ENCODE measurements at regions not wholly inside any gene's neighbourhood (a gene's known extent, or its start where the extent isn't known, plus 50 kb on each side); places are given as distances from the start of the nearest gene placed in this dataset.

- ChIA-PET POLR2A (no interaction called here), CTCF (no interaction called here)
- Mint-ChIP-seq H3K27me3 (peaks cover 8 to 47% of the 10 kb centered on the region in 2 donors), H3K27ac (no peak overlapping the region), H3K4me3 (no peak overlapping the region), H3K36me3 (peaks cover 0 to 4% (median 0%) of the 10 kb centered on the region in 3 donors), H3K9me3 (no peaks in the 10 kb centered on the region), H3K4me1 (no peaks in the 10 kb centered on the region)
- no peak overlapping the region for H3K4me3 ChIP-seq (ENCODE audit: low read length)
- no peaks in the 10 kb centered on the region for H3K4me1 ChIP-seq (ENCODE audit: insufficient read depth, low read length)
- DNase-seq = no peak
- no peaks in the 10 kb centered on the region for H3K36me3 ChIP-seq (ENCODE audit: insufficient read depth, low read length)
- H3K9me3 ChIP-seq (ENCODE audit: low read length) = no peaks in the 10 kb centered on the region
- no peaks in the 10 kb centered on the region for H3K27me3 ChIP-seq (ENCODE audit: insufficient read depth, low read length, poor library complexity, severe bottlenecking)
- H3K27ac ChIP-seq (ENCODE audit: low read depth, low read length) = no peak overlapping the region
These were observed 96.0 kb downstream of the RASGEF1B start for GRCh38 chr4:81375745-81376144.

DNA sequence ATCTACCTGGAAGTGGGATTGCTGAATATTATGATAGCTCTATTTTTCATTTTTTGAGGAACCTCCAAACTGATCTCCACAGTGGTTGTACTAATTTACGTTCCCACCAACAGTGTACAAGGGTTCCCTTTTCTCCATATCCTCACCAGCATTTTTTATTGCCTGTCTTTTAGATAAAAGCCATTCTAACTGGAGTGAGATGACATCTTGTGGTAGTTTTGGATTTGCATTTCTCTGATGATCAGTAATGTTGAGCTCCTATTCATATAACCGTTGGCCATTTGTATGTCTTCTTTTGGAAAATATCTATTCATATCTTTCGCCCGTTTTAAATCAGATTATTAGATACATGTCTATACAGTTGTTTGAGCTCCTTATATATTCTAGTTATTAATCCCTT is 101.8 kb downstream of the RASGEF1B start:
- H3K36me3 ChIP-seq (ENCODE audit: insufficient read depth, low read length) = no peaks in the 10 kb centered on the region
- H3K9me3 Mint-ChIP-seq = no peaks in the 10 kb centered on the region
- no peak overlapping the region for H3K4me3 Mint-ChIP-seq
- no peak overlapping the region for H3K4me3 ChIP-seq (ENCODE audit: low read length)
- POLR2A ChIA-PET = no interaction called here
- CTCF ChIA-PET = no interaction called here
- H3K4me1 Mint-ChIP-seq = no peaks in the 10 kb centered on the region
- H3K27me3 ChIP-seq (ENCODE audit: insufficient read depth, low read length, poor library complexity, severe bottlenecking) = no peaks in the 10 kb centered on the region
- H3K27me3 Mint-ChIP-seq = peaks cover 7 to 26% of the 10 kb centered on the region in 2 donors
- no peaks in the 10 kb centered on the region for H3K4me1 ChIP-seq (ENCODE audit: insufficient read depth, low read length)
- H3K27ac Mint-ChIP-seq = no peak overlapping the region
- no peaks in the 10 kb centered on the region for H3K9me3 ChIP-seq (ENCODE audit: low read length)
- no peak overlapping the region for H3K27ac ChIP-seq (ENCODE audit: low read depth, low read length)
- no peak for DNase-seq
- H3K36me3 Mint-ChIP-seq = no peaks in the 10 kb centered on the region

DNA sequence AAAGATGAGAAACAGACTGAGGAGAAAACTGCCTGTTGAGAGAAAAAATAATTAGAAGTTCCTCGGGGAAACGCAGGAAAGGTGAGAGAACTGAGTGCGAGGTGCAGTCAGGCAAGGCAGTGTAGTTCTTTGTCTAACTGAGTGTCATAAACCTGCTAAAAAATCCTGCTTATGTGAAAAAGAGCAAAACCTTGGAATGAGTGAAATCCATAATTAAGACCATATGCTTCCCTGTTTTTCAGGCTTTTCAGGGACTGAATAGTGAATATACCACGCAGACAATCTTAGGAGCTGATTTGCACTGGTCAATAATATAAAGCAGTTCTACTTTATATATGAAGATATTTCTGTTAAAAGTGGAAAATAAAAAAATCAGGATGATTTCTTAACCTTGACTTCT is 104.9 kb downstream of the RASGEF1B start:
- Histone ChIP-seq H3K9me3 (ENCODE audit: low read length) (no peaks in the 10 kb centered on the region), H3K27ac (ENCODE audit: low read depth, low read length) (no peak overlapping the region), H3K4me3 (ENCODE audit: low read length) (no peak overlapping the region), H3K36me3 (ENCODE audit: insufficient read depth, low read length) (no peaks in the 10 kb centered on the region), H3K27me3 (ENCODE audit: insufficient read depth, low read length, poor library complexity, severe bottlenecking) (no peaks in the 10 kb centered on the region), H3K4me1 (ENCODE audit: insufficient read depth, low read length) (no peaks in the 10 kb centered on the region)
- DNase-seq = no peak
- no peaks in the 10 kb centered on the region for H3K36me3 Mint-ChIP-seq
- H3K27me3 Mint-ChIP-seq = peaks cover 7 to 20% of the 10 kb centered on the region in 2 donors
- H3K4me3 Mint-ChIP-seq = no peak overlapping the region
- no peak overlapping the region for H3K27ac Mint-ChIP-seq
- H3K9me3 Mint-ChIP-seq = no peaks in the 10 kb centered on the region
- CTCF ChIA-PET = interaction anchor here (1.3 kb wide), 1 partner anchor 16 kb away, joined by 3 read pairs; no protein-coding TSS in a partner anchor
- no peaks in the 10 kb centered on the region for H3K4me1 Mint-ChIP-seq
- POLR2A ChIA-PET = no interaction called here

DNA sequence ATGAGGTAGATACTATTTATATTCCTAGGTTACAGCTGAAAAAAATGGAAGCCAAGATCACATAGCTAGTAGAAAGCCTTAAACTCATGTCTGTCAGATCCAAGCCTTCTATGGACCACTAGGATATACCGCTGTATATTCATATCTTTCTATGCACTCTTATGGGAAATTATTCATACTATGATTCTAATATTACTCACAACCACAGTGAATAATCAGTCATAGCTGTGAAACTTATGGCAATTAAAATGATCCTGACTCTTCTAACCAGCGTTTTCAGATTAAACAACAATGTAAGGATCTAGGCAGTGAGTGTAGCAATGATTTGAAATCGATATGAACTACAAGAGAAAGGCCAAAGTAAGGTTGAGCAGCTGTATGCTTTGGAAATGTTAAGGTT is 111.0 kb downstream of the RASGEF1B start:
- H3K36me3 Mint-ChIP-seq = no peaks in the 10 kb centered on the region
- no peak overlapping the region for H3K27ac ChIP-seq (ENCODE audit: low read depth, low read length)
- H3K9me3 Mint-ChIP-seq = no peaks in the 10 kb centered on the region
- no peaks in the 10 kb centered on the region for H3K36me3 ChIP-seq (ENCODE audit: insufficient read depth, low read length)
- no peaks in the 10 kb centered on the region for H3K27me3 ChIP-seq (ENCODE audit: insufficient read depth, low read length, poor library complexity, severe bottlenecking)
- ChIA-PET POLR2A (no interaction called here), CTCF (no interaction called here)
- H3K4me1 Mint-ChIP-seq = no peaks in the 10 kb centered on the region
- no peak for DNase-seq
- H3K27ac Mint-ChIP-seq = no peak overlapping the region
- H3K9me3 ChIP-seq (ENCODE audit: low read length) = no peaks in the 10 kb centered on the region
- H3K4me3 ChIP-seq (ENCODE audit: low read length) = no peak overlapping the region
- no peak overlapping the region for H3K4me3 Mint-ChIP-seq
- no peaks in the 10 kb centered on the region for H3K4me1 ChIP-seq (ENCODE audit: insufficient read depth, low read length)
- peaks cover 5 to 29% of the 10 kb centered on the region in 2 donors for H3K27me3 Mint-ChIP-seq

DNA sequence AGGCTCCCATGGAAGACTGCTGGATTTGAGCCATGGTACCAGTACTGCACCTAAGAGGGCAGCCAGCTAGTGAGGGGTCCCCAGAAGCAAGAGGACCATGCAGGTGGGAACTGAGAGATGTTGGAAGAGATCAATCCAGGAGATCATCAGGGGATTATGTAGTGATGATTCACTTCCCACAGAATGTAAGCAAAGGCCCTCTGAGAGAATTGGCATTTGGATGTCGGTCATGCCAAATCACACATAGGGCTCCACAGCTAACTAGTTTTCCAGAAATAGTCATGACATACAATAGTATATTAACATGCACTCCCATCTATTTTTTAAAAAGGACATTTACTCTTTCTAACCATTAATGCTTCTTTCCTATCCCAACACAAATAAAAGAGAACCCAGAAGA is 112.5 kb downstream of the RASGEF1B start:
- no peak for DNase-seq
- CTCF ChIA-PET = interaction anchor here (1.2 kb wide), 1 partner anchor 11 kb away, joined by 3 read pairs; no protein-coding TSS in a partner anchor

GRCh38 chr4:81358154-81358553 is 113.6 kb downstream of the RASGEF1B start:
- Mint-ChIP-seq H3K4me1 (no peaks in the 10 kb centered on the region), H3K27me3 (peaks cover 5 to 29% of the 10 kb centered on the region in 2 donors), H3K9me3 (no peaks in the 10 kb centered on the region), H3K36me3 (no peaks in the 10 kb centered on the region), H3K27ac (no peak overlapping the region), H3K4me3 (no peak overlapping the region)
- no peaks in the 10 kb centered on the region for H3K4me1 ChIP-seq (ENCODE audit: insufficient read depth, low read length)
- no peak for DNase-seq
- no peak overlapping the region for H3K27ac ChIP-seq (ENCODE audit: low read depth, low read length)
- H3K36me3 ChIP-seq (ENCODE audit: insufficient read depth, low read length) = no peaks in the 10 kb centered on the region
- H3K9me3 ChIP-seq (ENCODE audit: low read length) = no peaks in the 10 kb centered on the region
- CTCF ChIA-PET = interaction anchor here (1.2 kb wide), 1 partner anchor 10 kb away, joined by 3 read pairs; no protein-coding TSS in a partner anchor
- POLR2A ChIA-PET = no interaction called here
- H3K4me3 ChIP-seq (ENCODE audit: low read length) = no peak overlapping the region
- H3K27me3 ChIP-seq (ENCODE audit: insufficient read depth, low read length, poor library complexity, severe bottlenecking) = no peaks in the 10 kb centered on the region

More for the DNA sequence above, 112.5 kb downstream of the RASGEF1B start:
- H3K9me3 Mint-ChIP-seq = no peaks in the 10 kb centered on the region
- Histone ChIP-seq H3K27ac (ENCODE audit: low read depth, low read length) (no peak overlapping the region), H3K4me1 (ENCODE audit: insufficient read depth, low read length) (no peaks in the 10 kb centered on the region), H3K4me3 (ENCODE audit: low read length) (no peak overlapping the region), H3K36me3 (ENCODE audit: insufficient read depth, low read length) (no peaks in the 10 kb centered on the region), H3K27me3 (ENCODE audit: insufficient read depth, low read length, poor library complexity, severe bottlenecking) (no peaks in the 10 kb centered on the region), H3K9me3 (ENCODE audit: low read length) (no peaks in the 10 kb centered on the region)
- H3K36me3 Mint-ChIP-seq = no peaks in the 10 kb centered on the region
- no peak overlapping the region for H3K27ac Mint-ChIP-seq
- POLR2A ChIA-PET = no interaction called here
- no peaks in the 10 kb centered on the region for H3K4me1 Mint-ChIP-seq
- H3K27me3 Mint-ChIP-seq = peaks cover 5 to 23% of the 10 kb centered on the region in 2 donors
- no peak overlapping the region for H3K4me3 Mint-ChIP-seq

DNA sequence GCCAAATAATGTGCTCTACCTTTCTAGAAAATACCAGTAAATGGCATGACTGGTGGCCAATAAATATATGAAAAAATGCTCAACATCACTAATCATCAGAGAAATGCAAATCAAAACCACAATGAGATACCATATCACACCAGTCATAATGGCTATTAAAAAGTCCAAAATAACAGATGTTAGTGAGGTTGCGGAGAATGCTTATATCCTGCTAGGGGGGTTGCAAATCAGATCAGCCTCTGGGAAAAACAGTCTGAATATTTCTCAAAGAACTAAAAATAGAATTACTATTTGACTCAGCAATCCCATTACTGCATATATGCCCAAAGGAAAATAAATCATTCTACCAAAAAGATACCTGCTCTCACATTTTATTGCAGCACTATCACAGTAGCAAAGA is 115.1 kb downstream of the RASGEF1B start:
- POLR2A ChIA-PET = no interaction called here
- H3K4me1 ChIP-seq (ENCODE audit: insufficient read depth, low read length) = no peaks in the 10 kb centered on the region
- Mint-ChIP-seq H3K4me3 (no peak overlapping the region), H3K4me1 (no peaks in the 10 kb centered on the region), H3K9me3 (no peaks in the 10 kb centered on the region), H3K36me3 (no peaks in the 10 kb centered on the region), H3K27ac (peak overlapping the region in 1 of 8 donors; percentile 13), H3K27me3 (peaks cover 5 to 42% of the 10 kb centered on the region in 2 donors)
- H3K9me3 ChIP-seq (ENCODE audit: low read length) = no peaks in the 10 kb centered on the region
- CTCF ChIA-PET = no interaction called here
- H3K4me3 ChIP-seq (ENCODE audit: low read length) = no peak overlapping the region
- DNase-seq = no peak
- no peaks in the 10 kb centered on the region for H3K27me3 ChIP-seq (ENCODE audit: insufficient read depth, low read length, poor library complexity, severe bottlenecking)
- no peaks in the 10 kb centered on the region for H3K36me3 ChIP-seq (ENCODE audit: insufficient read depth, low read length)
- H3K27ac ChIP-seq (ENCODE audit: low read depth, low read length) = no peak overlapping the region

DNA sequence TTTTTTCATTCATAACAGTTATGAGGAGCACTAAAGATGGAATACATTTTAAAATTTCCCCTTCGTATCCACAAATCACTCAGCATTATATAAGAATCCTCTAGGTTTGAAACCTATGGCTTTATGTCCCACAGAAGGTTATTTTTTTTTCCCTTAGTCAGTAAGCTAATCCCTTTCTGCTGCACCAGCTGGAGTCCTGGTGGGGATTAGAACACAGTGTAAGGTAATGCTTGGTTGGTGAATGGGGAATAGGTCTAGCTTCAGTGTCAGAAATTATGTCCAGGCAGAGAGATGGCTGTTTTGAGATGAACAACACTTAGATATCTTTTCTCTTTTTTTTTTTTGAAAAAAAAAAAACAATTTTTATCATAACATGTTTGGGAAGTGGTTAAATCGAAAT is 116.6 kb downstream of the RASGEF1B start:
- no peak overlapping the region for H3K4me3 Mint-ChIP-seq
- no peaks in the 10 kb centered on the region for H3K4me1 Mint-ChIP-seq
- H3K9me3 Mint-ChIP-seq = no peaks in the 10 kb centered on the region
- H3K4me3 ChIP-seq (ENCODE audit: low read length) = no peak overlapping the region
- no peak overlapping the region for H3K27ac ChIP-seq (ENCODE audit: low read depth, low read length)
- H3K27me3 ChIP-seq (ENCODE audit: insufficient read depth, low read length, poor library complexity, severe bottlenecking) = no peaks in the 10 kb centered on the region
- POLR2A ChIA-PET = no interaction called here
- no peaks in the 10 kb centered on the region for H3K9me3 ChIP-seq (ENCODE audit: low read length)
- peaks cover 5 to 45% of the 10 kb centered on the region in 2 donors for H3K27me3 Mint-ChIP-seq
- no peak overlapping the region for H3K27ac Mint-ChIP-seq
- no peaks in the 10 kb centered on the region for H3K36me3 ChIP-seq (ENCODE audit: insufficient read depth, low read length)
- H3K36me3 Mint-ChIP-seq = no peaks in the 10 kb centered on the region
- DNase-seq = no peak
- no peaks in the 10 kb centered on the region for H3K4me1 ChIP-seq (ENCODE audit: insufficient read depth, low read length)
- CTCF ChIA-PET = interaction anchor here (2.7 kb wide), 1 partner anchor 286 kb away, joined by 10 read pairs; no protein-coding TSS in a partner anchor

DNA sequence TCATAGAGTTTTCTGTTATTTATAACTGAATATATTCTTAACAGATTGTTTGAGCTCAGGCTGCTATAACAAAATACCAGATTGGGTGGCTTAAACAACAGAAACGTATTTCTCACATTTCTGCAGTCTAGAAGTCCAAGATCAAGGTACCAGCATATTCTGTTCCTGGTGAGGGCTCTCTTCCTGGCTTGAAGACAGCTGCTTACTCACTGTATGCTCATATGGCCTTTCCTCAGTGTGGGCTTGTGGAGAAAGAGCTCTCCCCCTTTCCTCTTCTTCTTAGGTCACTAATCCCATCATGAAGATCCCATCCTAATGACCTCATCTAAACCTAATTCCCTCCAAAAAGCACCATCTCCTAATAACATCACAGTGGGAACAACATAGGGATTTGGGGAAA is 117.8 kb downstream of the RASGEF1B start:
- no peaks in the 10 kb centered on the region for H3K36me3 Mint-ChIP-seq
- Histone ChIP-seq H3K36me3 (ENCODE audit: insufficient read depth, low read length) (no peaks in the 10 kb centered on the region), H3K27ac (ENCODE audit: low read depth, low read length) (no peak overlapping the region), H3K4me3 (ENCODE audit: low read length) (no peak overlapping the region), H3K9me3 (ENCODE audit: low read length) (no peaks in the 10 kb centered on the region), H3K27me3 (ENCODE audit: insufficient read depth, low read length, poor library complexity, severe bottlenecking) (no peaks in the 10 kb centered on the region), H3K4me1 (ENCODE audit: insufficient read depth, low read length) (no peaks in the 10 kb centered on the region)
- H3K27ac Mint-ChIP-seq = no peak overlapping the region
- H3K27me3 Mint-ChIP-seq = peaks cover 5 to 45% of the 10 kb centered on the region in 2 donors
- ChIA-PET POLR2A (no interaction called here), CTCF (interaction anchor here (0.8 to 2.7 kb wide), 3 partner anchors 10 to 285 kb away, joined by 3 to 10 read pairs (median 3); no protein-coding TSS in a partner anchor)
- no peaks in the 10 kb centered on the region for H3K9me3 Mint-ChIP-seq
- DNase-seq = no peak
- no peak overlapping the region for H3K4me3 Mint-ChIP-seq
- H3K4me1 Mint-ChIP-seq = no peaks in the 10 kb centered on the region

Measured in CD8-positive, alpha-beta memory T cell (primary cell).